Fibroblast of skin of abdomen (primary cell): ENCODE measurements at regions not wholly inside any gene's neighbourhood (a gene's known extent, or its start where the extent isn't known, plus 50 kb on each side); places are given as distances from the start of the nearest gene placed in this dataset.
A peak's percentile ranks its signal among the peaks of the same experiment; 100 is the strongest.

Source experiments
- DNase-seq: peaks from one replicate; pipeline ENCODE4 v3.0.0-alpha.2; 2013

- no peak for DNase-seq
Observed at GRCh38 chr4:148740701-148741100, 298.5 kb upstream of the NR3C2 start.

GRCh38 chr4:148737061-148737770, 295.0 kb upstream of the NR3C2 start:
- DNase-seq = no peak

- DNase-seq = no peak
Observed at GRCh38 chr4:148735432-148736155, 293.4 kb upstream of the NR3C2 start.

- DNase-seq = no peak
Observed at GRCh38 chr4:148730766-148731165, 288.6 kb upstream of the NR3C2 start.

GRCh38 chr4:148730082-148730640, 287.9 kb upstream of the NR3C2 start:
- no peak for DNase-seq

- DNase-seq = no peak
Observed at GRCh38 chr4:148717988-148718387, 275.8 kb upstream of the NR3C2 start.

- DNase-seq = no peak
Observed at GRCh38 chr4:148716431-148717052, 274.3 kb upstream of the NR3C2 start.

- DNase-seq = no peak
Observed at GRCh38 chr4:148704291-148704690, 262.1 kb upstream of the NR3C2 start.

GRCh38 chr4:148694702-148695101, 252.5 kb upstream of the NR3C2 start:
- DNase-seq = no peak

- DNase-seq = no peak
Observed at GRCh38 chr4:148693913-148694649, 251.9 kb upstream of the NR3C2 start.

GRCh38 chr4:148692242-148692641, 250.0 kb upstream of the NR3C2 start:
- no peak for DNase-seq

GRCh38 chr4:148686449-148686848, 244.2 kb upstream of the NR3C2 start:
- no peak for DNase-seq

GRCh38 chr4:148684638-148685037, 242.4 kb upstream of the NR3C2 start:
- no peak for DNase-seq

- DNase-seq = no peak
Observed at GRCh38 chr4:148680884-148681283, 238.7 kb upstream of the NR3C2 start.

- DNase-seq = no peak
Observed at GRCh38 chr4:148676344-148676743, 234.1 kb upstream of the NR3C2 start.

- no peak for DNase-seq
Observed at GRCh38 chr4:148674876-148675275, 232.7 kb upstream of the NR3C2 start.

GRCh38 chr4:148664636-148665035, 222.4 kb upstream of the NR3C2 start:
- no peak for DNase-seq

GRCh38 chr4:148654131-148654530, 211.9 kb upstream of the NR3C2 start:
- DNase-seq = no peak

- no peak for DNase-seq
Observed at GRCh38 chr4:148653681-148654080, 211.5 kb upstream of the NR3C2 start.

GRCh38 chr4:148651991-148652390, 209.8 kb upstream of the NR3C2 start:
- DNase-seq = no peak

- peak; percentile 1 for DNase-seq
Observed at GRCh38 chr4:148649652-148650331, 207.6 kb upstream of the NR3C2 start.

- no peak for DNase-seq
Observed at GRCh38 chr4:148643851-148644250, 201.6 kb upstream of the NR3C2 start.
